Upper lobe of left lung (tissue), 6 donors: ENCODE measurements at regions not wholly inside any gene's neighbourhood (a gene's known extent, or its start where the extent isn't known, plus 50 kb on each side); places are given as distances from the start of the nearest gene placed in this dataset.

Experiments
- ATAC-seq, 2 donors: fragments of 200-7000 bp; cut with Tn5 transposase; one replicate each; pipeline ENCODE4 v1.9.1; 2022; ENCODE audit warnings: mild to moderate bottlenecking in 2 of 2, moderate library complexity in 2 of 2; ENCODE audit not compliant: low FRiP score in 2 of 2
- DNase-seq, 2 donors: peaks; one replicate each; pipeline ENCODE4 v3.0.0-alpha.2; 2019 to 2020
- H3K27ac ChIP-seq, 4 donors: fragments of 200-600 bp; sonication (generic); one replicate each; pipeline ENCODE4 v1.5.1; 2016 to 2019
- H3K27me3 ChIP-seq, 4 donors: fragments of 200-600 bp; sonication (generic); one replicate each; pipeline ENCODE4 v1.5.1; 2017 to 2019
- H3K36me3 ChIP-seq, 4 donors: fragments of 200-600 bp; sonication (generic); one replicate each; pipeline ENCODE4 v1.5.1; 2016 to 2019
- H3K4me1 ChIP-seq, 4 donors: fragments of 200-600 bp; sonication (generic); one replicate each; pipeline ENCODE4 v1.5.1; 2018 to 2019
- H3K4me3 ChIP-seq, 4 donors: fragments of 200-600 bp; sonication (generic); one replicate each; pipeline ENCODE4 v1.5.1; 2017 to 2019; ENCODE audit warnings: mild to moderate bottlenecking in 2 of 4, moderate library complexity in 1 of 4
- H3K9me3 ChIP-seq, 4 donors: fragments of 200-600 bp; sonication (generic); one replicate each; pipeline ENCODE4 v1.5.1; 2018 to 2019
- CTCF ChIP-seq, 6 experiments: fragments of 450-650 bp in 4 of 6; fragments of 200-600 bp in 2 of 6; sonication (generic) in 2 of 6; IDR thresholded peaks; one replicate each; pipeline ENCODE4 v1.5.1; 2016 to 2019; ENCODE audit warnings: antibody characterized with exemption in 6 of 6
- EP300 ChIP-seq, 4 donors: sonication (generic); formaldehyde crosslinking; IDR thresholded peaks; one replicate each; pipeline ENCODE4 v1.5.1; 2017; ENCODE audit warnings: antibody characterized with exemption in 4 of 4, control low read depth in 2 of 4
- POLR2A ChIP-seq, 4 donors: fragments of 450-650 bp; IDR thresholded peaks; one replicate each; pipeline ENCODE4 v1.5.1; 2016 to 2017; ENCODE audit warnings: antibody characterized with exemption in 4 of 4, mild to moderate bottlenecking in 2 of 4
- POLR2AphosphoS5 ChIP-seq, 2 donors: sonication (generic); formaldehyde crosslinking; IDR thresholded peaks; one replicate each; pipeline ENCODE4 v1.5.1; 2017; ENCODE audit warnings: antibody characterized with exemption in 2 of 2
- WGBS, 2 donors: methylation state at CpG; one replicate each; pipeline ENCODE4 v1.1.5; 2017 to 2018; 5-methylcytosine and 5-hydroxymethylcytosine counted together
- donor health status: DM: no; HTN: no; CAD: no; lungs with moderate emphysema.
- donor health status: DM: no; HTN: yes; CAD: no; lungs with severe emphysema.

- 27 to 28% methylated on average over 2 of the region's 2 CpGs for WGBS, 2 donors
- Histone ChIP-seq H3K4me3 (no peak overlapping the region), H3K9me3 (no peaks in the 10 kb centered on the region), H3K27ac (no peak overlapping the region), H3K4me1 (no peaks in the 10 kb centered on the region), H3K36me3 (no peaks in the 10 kb centered on the region), H3K27me3 (no peaks in the 10 kb centered on the region)
- TF ChIP-seq CTCF (IDR thresholded peaks at IDR 0.05) (peak in 4 of 6 experiments; percentile 15 to 30 (median 18)), POLR2AphosphoS5 (IDR thresholded peaks at IDR 0.05) (no peak), EP300 (IDR thresholded peaks at IDR 0.05) (no peak), POLR2A (IDR thresholded peaks at IDR 0.05) (no peak)
- DNase-seq (no peak), ATAC-seq (peak in 1 of 2 donors; percentile 43)
Measured at GRCh38 chr5:64074533-64074932, 91.1 kb upstream of the RNF180 start.

- no peak for DNase-seq
- no peak for ATAC-seq
- no peak for TF ChIP-seq POLR2AphosphoS5 (IDR thresholded peaks at IDR 0.05)
- no peak for TF ChIP-seq POLR2A (IDR thresholded peaks at IDR 0.05)
- TF ChIP-seq EP300 (IDR thresholded peaks at IDR 0.05), result no peak
- no peak for TF ChIP-seq CTCF (IDR thresholded peaks at IDR 0.05)
- H3K4me3 ChIP-seq, result no peak overlapping the region
- H3K27ac ChIP-seq, result no peak overlapping the region
- no peaks in the 10 kb centered on the region for H3K4me1 ChIP-seq
- H3K9me3 ChIP-seq, result no peaks in the 10 kb centered on the region
- H3K27me3 ChIP-seq, result no peaks in the 10 kb centered on the region
- H3K36me3 ChIP-seq, result no peaks in the 10 kb centered on the region
Measured at GRCh38 chr5:64069486-64069885, 96.2 kb upstream of the RNF180 start.

- DNase-seq (no peak), ATAC-seq (no peak)
- TF ChIP-seq POLR2AphosphoS5 (IDR thresholded peaks at IDR 0.05) (no peak), EP300 (IDR thresholded peaks at IDR 0.05) (no peak), CTCF (IDR thresholded peaks at IDR 0.05) (no peak), POLR2A (IDR thresholded peaks at IDR 0.05) (no peak)
Measured at GRCh38 chr5:64050296-64050695, 88.1 kb upstream of the HTR1A start.

GRCh38 chr5:64040490-64040889 is 78.2 kb upstream of the HTR1A start:
- TF ChIP-seq POLR2A (IDR thresholded peaks at IDR 0.05), result no peak
- no peak for TF ChIP-seq CTCF (IDR thresholded peaks at IDR 0.05)
- TF ChIP-seq EP300 (IDR thresholded peaks at IDR 0.05), result no peak
- no peak for TF ChIP-seq POLR2AphosphoS5 (IDR thresholded peaks at IDR 0.05)
- Histone ChIP-seq H3K27ac (no peak overlapping the region), H3K4me3 (no peak overlapping the region), H3K9me3 (peaks cover 0 to 11% (median 3%) of the 10 kb centered on the region in 4 donors), H3K4me1 (no peaks in the 10 kb centered on the region), H3K27me3 (no peaks in the 10 kb centered on the region), H3K36me3 (no peaks in the 10 kb centered on the region)
- DNase-seq, result no peak
- WGBS, 2 donors, result 76 to 96% methylated on average over 3 of the region's 3 CpGs
- no peak for ATAC-seq

More at GRCh38 chr5:64050296-64050695, 88.1 kb upstream of the HTR1A start:
- Histone ChIP-seq H3K9me3 (peaks cover 0 to 15% (median 3%) of the 10 kb centered on the region in 4 donors), H3K27me3 (no peaks in the 10 kb centered on the region), H3K4me1 (no peaks in the 10 kb centered on the region), H3K27ac (no peak overlapping the region), H3K4me3 (no peak overlapping the region), H3K36me3 (no peaks in the 10 kb centered on the region)

GRCh38 chr5:64026493-64026892 is 64.2 kb upstream of the HTR1A start:
- WGBS, 2 donors, result 65 to 68% methylated on average over 2 of the region's 2 CpGs
- H3K27ac ChIP-seq, result no peak overlapping the region
- H3K27me3 ChIP-seq, result no peaks in the 10 kb centered on the region
- ATAC-seq (no peak), DNase-seq (no peak)
- no peaks in the 10 kb centered on the region for H3K4me1 ChIP-seq
- H3K9me3 ChIP-seq, result no peaks in the 10 kb centered on the region
- no peaks in the 10 kb centered on the region for H3K36me3 ChIP-seq
- H3K4me3 ChIP-seq, result no peak overlapping the region
- no peak for TF ChIP-seq POLR2AphosphoS5 (IDR thresholded peaks at IDR 0.05)
- TF ChIP-seq EP300 (IDR thresholded peaks at IDR 0.05), result no peak
- TF ChIP-seq CTCF (IDR thresholded peaks at IDR 0.05), result no peak
- no peak for TF ChIP-seq POLR2A (IDR thresholded peaks at IDR 0.05)
